ENCODE measurements at regions not wholly inside any gene's neighbourhood (a gene's known extent, or its start where the extent isn't known, plus 50 kb on each side); places are given as distances from the start of the nearest gene placed in this dataset.

DNA sequence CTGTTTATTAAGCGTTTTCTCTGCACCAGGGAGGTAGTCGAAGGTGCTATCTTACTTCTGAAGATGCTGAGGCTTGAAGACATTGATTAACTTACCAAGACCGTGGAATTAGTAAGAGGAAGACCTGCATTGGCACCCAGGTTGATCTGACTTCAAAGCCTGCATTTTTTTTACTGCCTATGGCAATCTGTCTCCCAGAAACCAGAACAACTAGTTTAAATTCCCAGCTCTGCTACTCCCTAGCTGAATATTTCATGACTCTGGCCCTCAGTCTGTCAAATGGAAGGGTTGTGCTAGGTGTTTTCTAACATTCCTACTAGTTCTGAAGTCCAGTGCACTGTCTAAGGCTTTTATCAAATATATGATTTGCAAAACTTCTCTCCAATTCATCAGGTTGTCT lies 52.0 kb upstream of the GRAMD1B start:
- Histone ChIP-seq H3K9me3 (ENCODE audit: low read length) (no peaks in the 10 kb centered on the region), H4K20me1 (ENCODE audit: insufficient read depth, low read depth, low read length) (no peaks in the 10 kb centered on the region), H3K4me1 (ENCODE audit: low read length) (peaks cover 30% of the 10 kb centered on the region), H3K9me2 (replicated peaks; ENCODE audit: insufficient read depth, low read length) (no peaks in the 10 kb centered on the region), H3K27ac (ENCODE audit: low read length) (no peak overlapping the region), H2AFZ (ENCODE audit: low read length) (no peak overlapping the region), H3K4me3 (ENCODE audit: low read length) (no peak overlapping the region), H3K27me3 (ENCODE audit: low read length) (no peaks in the 10 kb centered on the region), H3K79me2 (ENCODE audit: low read length) (no peaks in the 10 kb centered on the region), H3K9ac (ENCODE audit: low read length) (no peak overlapping the region), H3K4me2 (ENCODE audit: low read depth, low read length, poor library complexity, severe bottlenecking) (no peak overlapping the region), H3K36me3 (ENCODE audit: insufficient read depth, low read length) (no peaks in the 10 kb centered on the region)
- no peak for DNase-seq

DNA sequence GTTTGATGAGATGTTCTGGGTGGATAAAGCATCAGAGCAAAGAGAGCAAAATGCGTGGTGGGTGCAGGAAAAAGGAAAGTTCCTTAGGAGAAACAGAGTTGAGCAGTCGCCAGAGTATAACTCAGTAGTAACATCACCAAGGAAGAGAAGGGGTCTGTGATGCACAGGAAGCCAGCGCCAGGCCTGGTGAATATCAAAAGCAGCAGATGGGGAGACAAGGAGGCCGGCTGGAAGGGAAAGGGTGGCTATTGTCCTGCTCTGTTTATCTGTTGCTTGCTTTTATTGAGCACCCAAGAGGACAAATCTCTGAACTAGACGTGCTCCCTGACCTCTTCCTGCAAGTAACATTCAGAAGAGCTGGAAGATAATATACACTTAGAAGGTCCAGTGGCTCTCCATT lies 52.7 kb upstream of the GRAMD1B start:
- no peaks in the 10 kb centered on the region for H3K9me2 ChIP-seq (replicated peaks; ENCODE audit: insufficient read depth, low read length)
- H3K4me3 ChIP-seq (ENCODE audit: low read length), result no peak overlapping the region
- peaks cover 23% of the 10 kb centered on the region for H3K4me1 ChIP-seq (ENCODE audit: low read length)
- no peaks in the 10 kb centered on the region for H4K20me1 ChIP-seq (ENCODE audit: insufficient read depth, low read depth, low read length)
- no peak for DNase-seq
- no peak overlapping the region for H2AFZ ChIP-seq (ENCODE audit: low read length)
- H3K27ac ChIP-seq (ENCODE audit: low read length), result no peak overlapping the region
- H3K9me3 ChIP-seq (ENCODE audit: low read length), result no peaks in the 10 kb centered on the region
- no peak overlapping the region for H3K4me2 ChIP-seq (ENCODE audit: low read depth, low read length, poor library complexity, severe bottlenecking)
- H3K79me2 ChIP-seq (ENCODE audit: low read length), result no peaks in the 10 kb centered on the region
- H3K9ac ChIP-seq (ENCODE audit: low read length), result no peak overlapping the region
- H3K36me3 ChIP-seq (ENCODE audit: insufficient read depth, low read length), result no peaks in the 10 kb centered on the region
- no peaks in the 10 kb centered on the region for H3K27me3 ChIP-seq (ENCODE audit: low read length)

DNA sequence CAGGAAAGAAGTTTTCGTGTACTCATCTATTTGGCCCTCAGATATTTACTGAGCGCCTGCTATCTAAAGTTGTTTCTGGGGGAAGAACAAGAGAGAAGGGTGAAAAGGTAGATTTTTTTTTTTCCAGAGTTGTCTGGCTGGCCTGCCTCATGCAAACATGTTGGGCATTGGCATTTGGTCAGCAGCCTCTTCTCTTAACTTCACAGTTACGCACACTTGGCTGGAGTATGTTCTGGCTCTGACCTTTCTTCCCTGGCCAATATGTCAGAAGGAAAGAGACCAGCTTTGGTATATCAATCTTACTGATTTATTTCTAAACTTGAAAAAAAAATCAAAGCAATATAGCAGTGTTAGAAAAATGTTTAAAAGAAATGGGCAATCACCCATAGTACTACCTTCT lies 54.2 kb upstream of the GRAMD1B start:
- Histone ChIP-seq H2AFZ (ENCODE audit: low read length) (no peak overlapping the region), H3K9me3 (ENCODE audit: low read length) (no peaks in the 10 kb centered on the region), H3K4me2 (ENCODE audit: low read depth, low read length, poor library complexity, severe bottlenecking) (no peak overlapping the region), H3K27ac (ENCODE audit: low read length) (no peak overlapping the region), H3K79me2 (ENCODE audit: low read length) (no peaks in the 10 kb centered on the region), H3K4me1 (ENCODE audit: low read length) (peaks cover 31% of the 10 kb centered on the region), H3K9me2 (replicated peaks; ENCODE audit: insufficient read depth, low read length) (no peaks in the 10 kb centered on the region), H3K27me3 (ENCODE audit: low read length) (no peaks in the 10 kb centered on the region), H4K20me1 (ENCODE audit: insufficient read depth, low read depth, low read length) (no peaks in the 10 kb centered on the region), H3K4me3 (ENCODE audit: low read length) (no peak overlapping the region), H3K9ac (ENCODE audit: low read length) (no peak overlapping the region), H3K36me3 (ENCODE audit: insufficient read depth, low read length) (no peaks in the 10 kb centered on the region)
- DNase-seq, result no peak

DNA sequence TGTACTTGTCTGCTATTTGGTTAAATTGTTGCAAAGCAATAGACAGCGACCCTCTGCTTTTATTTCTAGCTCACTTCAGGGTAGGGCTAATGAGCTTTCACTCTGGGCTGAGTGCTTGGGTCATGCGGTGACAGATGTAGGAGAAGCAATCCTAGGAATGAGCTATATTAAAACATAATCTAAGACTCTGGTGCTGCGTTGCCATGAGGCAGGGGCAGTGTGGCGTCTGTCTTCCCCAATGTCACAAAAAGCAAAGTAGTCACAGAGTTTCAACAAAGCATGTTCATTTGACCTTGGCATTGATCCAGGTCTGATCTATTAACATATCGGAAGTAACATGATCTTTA lies 55.5 kb upstream of the GRAMD1B start:
- Histone ChIP-seq H3K27ac (ENCODE audit: low read length) (no peak overlapping the region), H3K9me3 (ENCODE audit: low read length) (no peaks in the 10 kb centered on the region), H3K27me3 (ENCODE audit: low read length) (no peaks in the 10 kb centered on the region), H3K9ac (ENCODE audit: low read length) (no peak overlapping the region), H3K79me2 (ENCODE audit: low read length) (no peaks in the 10 kb centered on the region), H2AFZ (ENCODE audit: low read length) (peak overlapping the region; percentile 67; the same call in 1 of the 2 replicates), H3K36me3 (ENCODE audit: insufficient read depth, low read length) (no peaks in the 10 kb centered on the region), H3K9me2 (replicated peaks; ENCODE audit: insufficient read depth, low read length) (no peaks in the 10 kb centered on the region), H3K4me2 (ENCODE audit: low read depth, low read length, poor library complexity, severe bottlenecking) (peak overlapping the region; percentile 23), H3K4me3 (ENCODE audit: low read length) (no peak overlapping the region), H3K4me1 (ENCODE audit: low read length) (peaks cover 31% of the 10 kb centered on the region), H4K20me1 (ENCODE audit: insufficient read depth, low read depth, low read length) (no peaks in the 10 kb centered on the region)
- no peak for DNase-seq

DNA sequence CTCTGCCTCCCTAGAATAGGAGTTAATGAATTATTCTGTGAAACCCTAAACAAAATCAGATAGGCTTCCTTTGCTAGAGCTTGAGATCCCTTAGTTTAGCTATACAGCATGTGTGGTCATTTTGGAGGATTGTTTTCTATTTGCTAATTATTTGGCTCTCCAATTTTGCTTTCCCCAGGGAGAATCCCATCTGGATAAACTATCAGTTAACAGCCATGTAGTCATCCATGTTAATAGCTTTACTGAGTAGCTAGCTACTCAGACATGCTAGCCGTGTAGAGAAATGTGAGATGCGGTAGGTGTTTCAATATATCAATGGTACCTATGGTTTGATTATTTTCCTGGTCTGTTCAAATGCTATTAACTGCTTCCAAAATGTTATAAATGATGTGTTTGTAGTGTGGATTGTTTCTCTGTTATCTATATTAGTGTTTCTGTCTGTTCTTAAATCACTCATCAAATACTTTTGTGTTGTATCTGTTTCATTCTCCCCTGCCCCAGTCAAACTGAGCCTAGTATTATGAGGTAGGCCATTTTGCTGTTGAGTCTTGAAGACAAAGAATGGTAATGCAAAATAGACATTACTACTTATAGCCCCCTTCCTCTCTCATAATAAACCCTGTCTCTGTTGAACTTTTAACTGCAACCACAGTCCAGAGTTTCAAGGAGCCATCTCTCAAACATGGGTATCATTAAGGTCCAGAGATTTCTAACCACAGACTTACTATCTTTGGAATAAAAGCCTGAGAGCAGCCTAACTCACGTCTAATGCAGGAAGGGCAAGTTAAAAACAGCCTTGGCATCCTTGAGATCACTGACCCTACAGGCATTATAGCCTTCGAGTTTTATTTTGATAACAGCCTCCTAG lies 56.1 kb upstream of the GRAMD1B start:
- no peak overlapping the region for H3K4me3 ChIP-seq (ENCODE audit: low read length)
- no peak overlapping the region for H3K27ac ChIP-seq (ENCODE audit: low read length)
- H3K4me2 ChIP-seq (ENCODE audit: low read depth, low read length, poor library complexity, severe bottlenecking), result peak overlapping the region; percentile 23
- no peaks in the 10 kb centered on the region for H3K79me2 ChIP-seq (ENCODE audit: low read length)
- H3K9me3 ChIP-seq (ENCODE audit: low read length), result no peaks in the 10 kb centered on the region
- no peaks in the 10 kb centered on the region for H3K36me3 ChIP-seq (ENCODE audit: insufficient read depth, low read length)
- H3K9ac ChIP-seq (ENCODE audit: low read length), result no peak overlapping the region
- H3K4me1 ChIP-seq (ENCODE audit: low read length), result peaks cover 31% of the 10 kb centered on the region
- DNase-seq, result no peak
- H3K27me3 ChIP-seq (ENCODE audit: low read length), result no peaks in the 10 kb centered on the region
- H2AFZ ChIP-seq (ENCODE audit: low read length), result peak overlapping the region; percentile 67; the same call in 1 of the 2 replicates
- H4K20me1 ChIP-seq (ENCODE audit: insufficient read depth, low read depth, low read length), result no peaks in the 10 kb centered on the region
- no peaks in the 10 kb centered on the region for H3K9me2 ChIP-seq (replicated peaks; ENCODE audit: insufficient read depth, low read length)

DNA sequence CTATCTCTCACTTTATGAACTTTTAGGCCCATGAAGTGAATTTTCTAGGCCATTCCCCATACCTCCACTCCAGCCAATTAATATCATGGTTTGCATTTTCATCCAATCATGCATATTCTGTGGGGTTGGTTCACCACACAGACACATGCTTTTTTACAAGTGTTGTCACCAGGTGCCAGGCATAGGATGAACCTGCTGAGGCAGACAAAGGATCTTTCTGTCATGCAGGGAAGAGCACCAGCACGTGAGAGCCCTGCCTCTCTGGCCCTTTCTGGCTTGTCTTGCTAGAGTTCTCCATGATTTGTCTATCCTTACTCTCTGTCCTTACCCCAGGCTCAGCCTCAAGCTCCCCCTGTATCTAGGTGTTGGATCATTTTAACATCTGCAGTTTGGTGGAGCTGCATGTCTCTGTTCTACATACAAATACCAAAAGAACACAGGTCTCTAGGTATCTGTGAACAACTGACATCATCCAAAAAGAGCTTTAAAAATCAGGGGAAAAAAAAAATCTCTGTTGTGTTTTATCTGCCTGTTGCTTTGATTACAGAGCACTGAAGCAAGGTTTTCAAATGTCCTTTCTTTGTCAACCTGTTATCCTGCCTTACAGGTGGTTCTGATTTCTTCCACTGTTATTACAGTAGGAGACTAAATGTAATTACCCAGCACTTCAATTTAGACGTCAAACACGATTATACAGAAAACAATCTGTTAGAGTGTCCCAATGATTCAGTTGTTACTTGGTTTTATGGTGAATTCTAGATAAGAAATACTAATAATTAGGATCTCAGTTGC lies 58.4 kb upstream of the GRAMD1B start:
- Histone ChIP-seq H3K27ac (ENCODE audit: low read length) (no peak overlapping the region), H4K20me1 (ENCODE audit: insufficient read depth, low read depth, low read length) (no peaks in the 10 kb centered on the region), H3K4me1 (ENCODE audit: low read length) (peaks cover 31% of the 10 kb centered on the region), H3K9ac (ENCODE audit: low read length) (no peak overlapping the region), H3K79me2 (ENCODE audit: low read length) (no peaks in the 10 kb centered on the region), H2AFZ (ENCODE audit: low read length) (no peak overlapping the region; the same call in 1 of the 2 replicates), H3K27me3 (ENCODE audit: low read length) (no peaks in the 10 kb centered on the region), H3K9me2 (replicated peaks; ENCODE audit: insufficient read depth, low read length) (no peaks in the 10 kb centered on the region), H3K4me2 (ENCODE audit: low read depth, low read length, poor library complexity, severe bottlenecking) (no peak overlapping the region), H3K36me3 (ENCODE audit: insufficient read depth, low read length) (no peaks in the 10 kb centered on the region), H3K4me3 (ENCODE audit: low read length) (no peak overlapping the region), H3K9me3 (ENCODE audit: low read length) (no peaks in the 10 kb centered on the region)
- DNase-seq, result no peak

DNA sequence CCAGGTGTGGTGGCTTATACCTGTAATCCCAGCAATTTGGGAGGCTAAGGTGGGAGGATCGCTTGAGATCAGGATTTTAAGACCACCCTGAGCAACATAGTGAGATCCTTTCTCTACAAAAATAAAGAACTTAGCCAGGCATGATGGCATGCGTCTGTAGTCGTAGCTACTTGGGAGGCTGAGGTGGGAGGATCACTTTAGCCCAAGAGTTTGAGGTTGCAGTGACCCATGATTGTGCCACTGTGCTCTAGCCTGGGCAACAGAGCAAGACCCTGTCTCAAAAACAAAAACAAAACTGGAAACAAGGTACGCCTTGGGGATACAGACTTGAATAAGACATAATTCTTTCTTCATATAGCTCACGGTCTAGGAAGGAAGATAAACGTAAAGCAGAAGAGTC lies 63.1 kb upstream of the GRAMD1B start:
- peaks cover 50% of the 10 kb centered on the region for H3K4me1 ChIP-seq (ENCODE audit: low read length)
- H3K9ac ChIP-seq (ENCODE audit: low read length), result no peak overlapping the region
- H3K27me3 ChIP-seq (ENCODE audit: low read length), result no peaks in the 10 kb centered on the region
- no peaks in the 10 kb centered on the region for H3K79me2 ChIP-seq (ENCODE audit: low read length)
- H2AFZ ChIP-seq (ENCODE audit: low read length), result no peak overlapping the region
- H3K9me3 ChIP-seq (ENCODE audit: low read length), result no peaks in the 10 kb centered on the region
- no peaks in the 10 kb centered on the region for H4K20me1 ChIP-seq (ENCODE audit: insufficient read depth, low read depth, low read length)
- no peak overlapping the region for H3K4me3 ChIP-seq (ENCODE audit: low read length)
- H3K36me3 ChIP-seq (ENCODE audit: insufficient read depth, low read length), result no peaks in the 10 kb centered on the region
- H3K9me2 ChIP-seq (replicated peaks; ENCODE audit: insufficient read depth, low read length), result no peaks in the 10 kb centered on the region
- DNase-seq, result no peak
- no peak overlapping the region for H3K4me2 ChIP-seq (ENCODE audit: low read depth, low read length, poor library complexity, severe bottlenecking)
- H3K27ac ChIP-seq (ENCODE audit: low read length), result no peak overlapping the region

DNA sequence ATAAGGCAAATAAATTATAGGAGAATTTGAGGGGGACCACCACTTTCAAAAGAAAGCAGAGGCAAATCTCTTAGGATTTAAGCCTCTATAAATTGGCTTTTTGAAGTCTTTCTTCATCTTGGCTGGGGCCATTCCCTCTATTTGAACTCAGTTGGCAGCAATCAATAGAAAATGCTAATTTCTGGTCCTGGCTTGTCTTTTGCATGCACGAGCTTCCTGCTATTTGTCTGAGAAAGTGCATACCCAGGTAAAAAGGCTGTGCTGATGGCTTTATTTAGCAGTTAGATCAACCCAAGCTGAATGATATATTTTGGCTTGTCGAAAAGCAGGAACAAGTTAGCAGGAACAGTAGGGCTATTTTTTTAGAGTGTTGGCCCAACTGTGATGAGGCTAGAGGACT lies 64.1 kb upstream of the GRAMD1B start:
- no peaks in the 10 kb centered on the region for H3K27me3 ChIP-seq (ENCODE audit: low read length)
- H3K9ac ChIP-seq (ENCODE audit: low read length), result no peak overlapping the region
- H3K79me2 ChIP-seq (ENCODE audit: low read length), result no peaks in the 10 kb centered on the region
- H4K20me1 ChIP-seq (ENCODE audit: insufficient read depth, low read depth, low read length), result no peaks in the 10 kb centered on the region
- peak overlapping the region; percentile 1; the same call in 1 of the 2 replicates for H3K27ac ChIP-seq (ENCODE audit: low read length)
- no peak for DNase-seq
- no peaks in the 10 kb centered on the region for H3K36me3 ChIP-seq (ENCODE audit: insufficient read depth, low read length)
- H3K4me2 ChIP-seq (ENCODE audit: low read depth, low read length, poor library complexity, severe bottlenecking), result no peak overlapping the region
- no peaks in the 10 kb centered on the region for H3K9me2 ChIP-seq (replicated peaks; ENCODE audit: insufficient read depth, low read length)
- peak overlapping the region; percentile 28; the same call in 1 of the 2 replicates for H2AFZ ChIP-seq (ENCODE audit: low read length)
- H3K4me1 ChIP-seq (ENCODE audit: low read length), result peaks cover 49% of the 10 kb centered on the region
- H3K9me3 ChIP-seq (ENCODE audit: low read length), result no peaks in the 10 kb centered on the region
- H3K4me3 ChIP-seq (ENCODE audit: low read length), result no peak overlapping the region
